Neural cell (in vitro differentiated cells): ENCODE measurements at regions not wholly inside any gene's neighbourhood (a gene's known extent, or its start where the extent isn't known, plus 50 kb on each side); places are given as distances from the start of the nearest gene placed in this dataset.

Experiments
- H2AFZ ChIP-seq: fragments of 200-600, 300-800 bp; sonication (generic), shearing (Covaris generic); 2 replicates; pipeline ENCODE4 v1.6.0; 2014; ENCODE audit warnings: low read depth, mild to moderate bottlenecking, antibody characterized with exemption, low read length, moderate library complexity
- H3F3A ChIP-seq: fragments of 200-600 bp; shearing (Covaris generic); 2 replicates; pipeline ENCODE4 v1.6.1; 2016; ENCODE audit warnings: mild to moderate bottlenecking, moderate library complexity, mixed read lengths, antibody characterized with exemption, low read length; ENCODE audit not compliant: insufficient read depth, poor library complexity, severe bottlenecking
- H3K27ac ChIP-seq: fragments of 200-600, 300-800 bp; sonication (generic), shearing (Covaris generic); 2 replicates; pipeline ENCODE4 v1.5.1; 2014; ENCODE audit warnings: mild to moderate bottlenecking, low read length, moderate library complexity
- H3K27me3 ChIP-seq: fragments of 300-800, 200-600 bp; sonication (generic), shearing (Covaris generic); 2 replicates; pipeline ENCODE4 v1.6.0; 2014; ENCODE audit warnings: mild to moderate bottlenecking, low read depth, low read length, moderate library complexity; ENCODE audit not compliant: insufficient read depth
- H3K36me3 ChIP-seq: fragments of 300-800, 200-600 bp; sonication (generic), shearing (Covaris generic); 2 replicates; pipeline ENCODE4 v1.5.1; 2014; ENCODE audit warnings: mild to moderate bottlenecking, antibody characterized with exemption, low read length, moderate library complexity; ENCODE audit not compliant: insufficient read depth
- H3K4me2 ChIP-seq: fragments of 300-800, 200-600 bp; sonication (generic), shearing (Covaris generic); 2 replicates; pipeline ENCODE4 v1.6.0; 2014; ENCODE audit warnings: mild to moderate bottlenecking, low read length
- H3K4me3 ChIP-seq: fragments of 300-800, 200-600 bp; sonication (generic), shearing (Covaris generic); 2 replicates; pipeline ENCODE4 v1.5.1; 2014; ENCODE audit warnings: mild to moderate bottlenecking, low read length, moderate library complexity
- H3K79me2 ChIP-seq: fragments of 200-600 bp; shearing (Covaris generic); replicated peaks from 2 replicates; pipeline ENCODE4 v1.6.0; 2014; ENCODE audit warnings: mild to moderate bottlenecking, low read length, moderate library complexity; ENCODE audit not compliant: insufficient read depth
- H3K9ac ChIP-seq: fragments of 300-800, 200-600 bp; sonication (generic), shearing (Covaris generic); 2 replicates; pipeline ENCODE4 v1.6.1; 2016; ENCODE audit warnings: mild to moderate bottlenecking, low read length, mixed read lengths
- H3K9me2 ChIP-seq: fragments of 200-600 bp; shearing (Covaris generic); 2 replicates; pipeline ENCODE4 v1.6.1; 2016; ENCODE audit warnings: mild to moderate bottlenecking, low read length, mixed read lengths; ENCODE audit not compliant: insufficient read depth
- H3K9me3 ChIP-seq: fragments of 200-600, 300-800 bp; sonication (generic), shearing (Covaris generic); 2 replicates; pipeline ENCODE4 v1.6.1; 2016; ENCODE audit warnings: mild to moderate bottlenecking, mixed run types, low read length, moderate library complexity, mixed read lengths
- H4K20me1 ChIP-seq: fragments of 200-600 bp; shearing (Covaris generic); 2 replicates; pipeline ENCODE4 v1.6.1; 2016; ENCODE audit warnings: mild to moderate bottlenecking, mixed run types; ENCODE audit not compliant: insufficient read depth
- CTCF ChIP-seq: fragments of 450-650 bp; IDR thresholded peaks from 2 replicates; pipeline ENCODE4 v1.5.1; 2014; ENCODE audit warnings: antibody characterized with exemption, mild to moderate bottlenecking, moderate library complexity; ENCODE audit not compliant: poor library complexity, severe bottlenecking
- EP300 ChIP-seq: fragments of 450-650 bp; conservative IDR thresholded peaks from 2 replicates; pipeline ENCODE4 v1.6.1; 2014; ENCODE audit warnings: antibody characterized with exemption, mild to moderate bottlenecking, moderate library complexity; ENCODE audit not compliant: poor library complexity, severe bottlenecking
- EZH2 ChIP-seq: fragments of 200-600, 300-800 bp; shearing (Covaris generic), sonication (generic); IDR thresholded peaks from 2 replicates; pipeline ENCODE4 v1.6.1; 2014; ENCODE audit warnings: antibody characterized with exemption, low read length, borderline replicate concordance, mild to moderate bottlenecking; ENCODE audit not compliant: insufficient read depth, poor library complexity, severe bottlenecking
- MXI1 ChIP-seq: fragments of 450-650 bp; conservative IDR thresholded peaks from 2 replicates; pipeline ENCODE4 v1.6.1; 2014; ENCODE audit warnings: antibody characterized with exemption, mild to moderate bottlenecking; ENCODE audit not compliant: poor library complexity, severe bottlenecking
- POLR2AphosphoS5 ChIP-seq: IDR thresholded peaks from 2 replicates; pipeline ENCODE4 v1.6.1; 2012
- RAD21 ChIP-seq: fragments of 450-650 bp; conservative IDR thresholded peaks from 2 replicates; pipeline ENCODE4 v1.6.1; 2014; ENCODE audit warnings: antibody characterized with exemption, mild to moderate bottlenecking, moderate library complexity
- REST ChIP-seq: IDR thresholded peaks from 2 replicates; pipeline ENCODE4 v1.6.1; 2012; ENCODE audit warnings: borderline replicate concordance
- SMC3 ChIP-seq: fragments of 450-650 bp; conservative IDR thresholded peaks from 2 replicates; pipeline ENCODE4 v1.6.1; 2014; ENCODE audit warnings: antibody characterized with exemption, mild to moderate bottlenecking, moderate library complexity; ENCODE audit not compliant: poor library complexity
- TAF1 ChIP-seq: IDR thresholded peaks from 2 replicates; pipeline ENCODE4 v1.6.1; 2012; ENCODE audit warnings: low read depth

DNA sequence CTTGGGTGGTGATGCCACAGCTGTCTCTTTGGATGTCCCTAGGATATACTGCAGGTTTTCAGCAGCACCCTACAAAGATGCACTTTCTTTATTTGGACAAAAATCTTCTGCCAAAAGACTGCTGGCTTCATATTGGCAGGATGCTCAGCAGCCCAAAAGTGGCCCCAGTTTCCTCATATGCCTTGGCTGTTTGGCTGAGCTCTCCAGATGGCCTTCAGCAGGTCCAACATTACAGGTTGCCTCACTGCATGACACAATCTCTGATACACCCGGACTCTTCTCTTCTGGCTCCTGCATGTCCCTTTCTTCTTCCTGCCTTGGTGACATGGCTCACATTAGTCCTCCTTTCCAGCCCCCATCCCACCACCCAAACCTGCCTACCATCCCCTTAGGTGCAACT lies 323.7 kb upstream of the CDH4 start:
- Histone ChIP-seq H3K27me3 (no peaks in the 10 kb centered on the region), H3K36me3 (no peaks in the 10 kb centered on the region), H3K9me3 (no peaks in the 10 kb centered on the region), H3K9ac (no peak overlapping the region), H3K27ac (no peak overlapping the region), H2AFZ (no peak overlapping the region), H3F3A (no peaks in the 10 kb centered on the region), H3K9me2 (no peaks in the 10 kb centered on the region), H3K4me2 (no peak overlapping the region), H3K79me2 (no peaks in the 10 kb centered on the region), H4K20me1 (no peaks in the 10 kb centered on the region), H3K4me3 (no peak overlapping the region)
- TF ChIP-seq MXI1 (no peak), CTCF (no peak), SMC3 (no peak), POLR2AphosphoS5 (no peak), EZH2 (no peak), RAD21 (no peak), EP300 (no peak), TAF1 (no peak), REST (no peak)

DNA sequence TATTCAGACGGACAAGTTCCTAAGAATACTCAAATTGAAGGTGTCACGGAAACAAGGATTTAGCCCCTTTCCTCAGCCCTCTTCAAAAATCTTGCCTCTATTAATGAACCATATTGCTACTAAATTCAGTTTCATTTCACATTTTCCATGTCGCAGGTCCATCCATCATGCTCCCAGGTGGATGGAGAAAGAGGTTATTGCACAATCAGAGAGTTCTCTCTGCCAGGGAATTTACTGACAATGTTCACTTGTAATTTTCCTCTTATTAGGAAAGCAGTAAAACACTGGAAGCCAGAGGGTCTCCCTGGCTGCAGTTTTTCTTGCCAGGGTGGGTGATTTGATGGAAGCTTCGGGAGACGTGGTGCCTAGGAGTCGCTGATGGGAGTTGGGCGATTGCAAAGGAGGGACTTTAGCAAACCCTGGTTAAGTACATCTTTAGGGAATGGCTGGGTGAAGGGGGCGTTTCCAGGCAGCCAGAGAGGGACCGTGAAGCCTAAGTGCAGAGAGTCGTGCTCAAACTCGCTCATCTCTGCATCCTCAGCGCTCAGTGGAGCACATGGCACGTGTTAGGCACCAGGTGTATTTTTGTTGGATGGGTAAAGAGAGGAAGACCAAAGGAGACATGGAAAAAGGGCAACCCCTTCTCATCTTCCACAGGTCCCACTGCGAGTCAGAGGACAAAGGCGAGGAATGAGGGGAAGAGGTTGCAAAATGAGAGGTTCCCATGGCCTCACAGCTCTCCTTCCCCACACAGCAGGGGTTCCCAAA lies 321.9 kb upstream of the CDH4 start:
- no peaks in the 10 kb centered on the region for H3F3A ChIP-seq
- H3K36me3 ChIP-seq: no peaks in the 10 kb centered on the region
- H3K9ac ChIP-seq: no peak overlapping the region
- H3K27ac ChIP-seq: no peak overlapping the region
- H3K27me3 ChIP-seq: no peaks in the 10 kb centered on the region
- no peaks in the 10 kb centered on the region for H3K9me2 ChIP-seq
- no peak overlapping the region for H3K4me3 ChIP-seq
- no peaks in the 10 kb centered on the region for H4K20me1 ChIP-seq
- no peak overlapping the region for H2AFZ ChIP-seq
- H3K4me2 ChIP-seq: no peak overlapping the region
- H3K79me2 ChIP-seq: no peaks in the 10 kb centered on the region
- TF ChIP-seq POLR2AphosphoS5 (no peak), EP300 (no peak), TAF1 (no peak), SMC3 (no peak), RAD21 (no peak), EZH2 (no peak), REST (no peak), MXI1 (no peak), CTCF (no peak)
- no peaks in the 10 kb centered on the region for H3K9me3 ChIP-seq
